ENCODE measurements at regions not wholly inside any gene's neighbourhood (a gene's known extent, or its start where the extent isn't known, plus 50 kb on each side); places are given as distances from the start of the nearest gene placed in this dataset.

DNA sequence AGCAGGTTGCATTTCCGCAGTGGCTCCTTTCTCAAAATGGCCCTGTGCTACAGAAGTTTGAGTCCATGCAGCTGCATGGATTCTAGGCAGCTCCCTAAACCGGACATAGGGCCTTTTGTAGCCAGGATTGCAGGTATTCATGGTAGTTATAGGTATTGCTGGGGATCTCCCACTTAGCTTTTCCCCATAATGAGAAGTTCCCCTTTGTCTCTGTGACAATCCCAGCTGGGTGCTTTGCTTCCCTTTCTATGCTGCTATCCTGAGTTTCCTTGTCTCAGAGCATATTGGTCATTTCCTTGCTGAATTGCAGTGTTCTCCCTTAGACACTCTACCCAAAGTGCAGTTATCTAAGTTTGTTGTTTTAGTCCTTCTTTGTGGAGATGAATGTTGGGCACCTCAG, 120.9 kb upstream of the MIS18BP1 start:
- TF ChIP-seq, protein P1, sequence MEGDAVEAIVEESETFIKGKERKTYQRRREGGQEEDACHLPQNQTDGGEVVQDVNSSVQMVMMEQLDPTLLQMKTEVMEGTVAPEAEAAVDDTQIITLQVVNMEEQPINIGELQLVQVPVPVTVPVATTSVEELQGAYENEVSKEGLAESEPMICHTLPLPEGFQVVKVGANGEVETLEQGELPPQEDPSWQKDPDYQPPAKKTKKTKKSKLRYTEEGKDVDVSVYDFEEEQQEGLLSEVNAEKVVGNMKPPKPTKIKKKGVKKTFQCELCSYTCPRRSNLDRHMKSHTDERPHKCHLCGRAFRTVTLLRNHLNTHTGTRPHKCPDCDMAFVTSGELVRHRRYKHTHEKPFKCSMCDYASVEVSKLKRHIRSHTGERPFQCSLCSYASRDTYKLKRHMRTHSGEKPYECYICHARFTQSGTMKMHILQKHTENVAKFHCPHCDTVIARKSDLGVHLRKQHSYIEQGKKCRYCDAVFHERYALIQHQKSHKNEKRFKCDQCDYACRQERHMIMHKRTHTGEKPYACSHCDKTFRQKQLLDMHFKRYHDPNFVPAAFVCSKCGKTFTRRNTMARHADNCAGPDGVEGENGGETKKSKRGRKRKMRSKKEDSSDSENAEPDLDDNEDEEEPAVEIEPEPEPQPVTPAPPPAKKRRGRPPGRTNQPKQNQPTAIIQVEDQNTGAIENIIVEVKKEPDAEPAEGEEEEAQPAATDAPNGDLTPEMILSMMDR (IDR thresholded peaks at IDR 0.05; ENCODE audit: unreplicated experiment): no peak
- no peak overlapping the region for H3K27ac Mint-ChIP-seq (ENCODE audit: unreplicated experiment)
- DNase-seq: no peak
- no TSS peak for BruUV-seq (replicated peaks)
- no peak overlapping the region for H3K4me3 Mint-ChIP-seq (ENCODE audit: low read depth, unreplicated experiment)
- H3K36me3 Mint-ChIP-seq (ENCODE audit: insufficient read depth, unreplicated experiment): no peaks in the 10 kb centered on the region
- H3K9me3 Mint-ChIP-seq (ENCODE audit: low read depth, unreplicated experiment): no peaks in the 10 kb centered on the region
- CTCF ChIA-PET: no interaction called here
- intact Hi-C loops (cut with micrococcal nuclease; ENCODE audit: unreplicated experiment): no loop called here
- no peaks in the 10 kb centered on the region for H3K4me1 Mint-ChIP-seq (ENCODE audit: low read depth, unreplicated experiment)
- H3K27me3 Mint-ChIP-seq (ENCODE audit: unreplicated experiment): peaks cover 17% of the 10 kb centered on the region

DNA sequence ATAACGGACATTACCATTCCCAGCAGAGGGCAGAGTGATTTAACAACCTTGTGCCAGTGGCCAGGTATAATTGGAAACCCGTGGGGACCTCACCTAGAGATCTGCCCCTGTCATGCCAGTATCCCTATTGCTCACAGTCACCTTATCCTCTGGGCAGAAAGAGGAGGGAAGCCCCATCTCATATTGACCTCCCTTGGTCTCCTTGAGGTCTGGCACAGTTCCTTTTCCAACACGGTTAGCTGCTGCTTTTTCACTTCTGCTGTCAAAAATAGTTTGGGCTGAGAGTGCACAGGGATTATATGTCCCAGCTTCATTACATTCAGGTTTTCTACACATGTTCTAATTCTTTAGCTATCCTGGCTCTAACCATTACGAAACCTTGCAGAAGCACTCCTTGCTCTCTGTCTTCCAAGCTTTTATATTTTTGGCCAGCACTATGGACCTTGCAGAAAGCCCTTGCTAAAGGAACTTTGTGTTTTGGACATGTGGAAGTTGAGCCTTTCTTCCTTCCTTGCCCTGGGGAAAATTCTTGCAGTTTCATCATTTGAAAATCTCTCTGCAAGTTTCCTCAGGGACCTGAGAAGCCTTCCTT, 111.7 kb upstream of the MIS18BP1 start:
- Mint-ChIP-seq H3K4me1 (ENCODE audit: low read depth, unreplicated experiment) (no peaks in the 10 kb centered on the region), H3K9me3 (ENCODE audit: low read depth, unreplicated experiment) (no peaks in the 10 kb centered on the region), H3K4me3 (ENCODE audit: low read depth, unreplicated experiment) (no peak overlapping the region), H3K27me3 (ENCODE audit: unreplicated experiment) (no peaks in the 10 kb centered on the region), H3K27ac (ENCODE audit: unreplicated experiment) (no peak overlapping the region), H3K36me3 (ENCODE audit: insufficient read depth, unreplicated experiment) (no peaks in the 10 kb centered on the region)
- BruUV-seq (replicated peaks): no TSS peak
- CTCF ChIA-PET: no interaction called here
- TF ChIP-seq, protein P1 (IDR thresholded peaks at IDR 0.05; ENCODE audit: unreplicated experiment): no peak
- intact Hi-C loops (cut with micrococcal nuclease; ENCODE audit: unreplicated experiment): no loop called here
- DNase-seq: no peak

DNA sequence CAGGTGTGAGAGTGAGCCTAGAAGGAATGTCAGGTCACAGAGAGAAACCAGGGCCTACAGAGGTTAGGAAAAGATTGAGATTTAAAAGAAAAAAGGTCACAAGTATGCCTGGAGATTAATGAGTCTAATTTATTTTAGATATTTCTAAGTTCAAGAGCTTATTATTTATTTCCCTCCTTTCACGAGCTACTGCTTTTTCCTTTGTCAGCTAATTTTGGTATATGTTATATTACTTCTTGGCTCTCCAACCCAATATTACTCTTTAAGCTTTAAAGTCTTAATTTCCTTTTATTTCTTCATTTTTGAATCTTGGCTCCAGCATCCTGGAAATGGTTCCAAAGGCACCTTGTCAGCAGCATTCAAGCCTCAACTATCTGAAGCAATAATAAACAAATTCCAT, 109.5 kb upstream of the MIS18BP1 start:
- peaks cover 12% of the 10 kb centered on the region for H3K27me3 Mint-ChIP-seq (ENCODE audit: unreplicated experiment)
- intact Hi-C loops (cut with micrococcal nuclease; ENCODE audit: unreplicated experiment): no loop called here
- BruUV-seq (replicated peaks): no TSS peak
- H3K36me3 Mint-ChIP-seq (ENCODE audit: insufficient read depth, unreplicated experiment): no peaks in the 10 kb centered on the region
- no peak for DNase-seq
- TF ChIP-seq, protein P1 (IDR thresholded peaks at IDR 0.05; ENCODE audit: unreplicated experiment): no peak
- H3K4me1 Mint-ChIP-seq (ENCODE audit: low read depth, unreplicated experiment): no peaks in the 10 kb centered on the region
- CTCF ChIA-PET: no interaction called here
- H3K4me3 Mint-ChIP-seq (ENCODE audit: low read depth, unreplicated experiment): no peak overlapping the region
- H3K9me3 Mint-ChIP-seq (ENCODE audit: low read depth, unreplicated experiment): no peaks in the 10 kb centered on the region
- H3K27ac Mint-ChIP-seq (ENCODE audit: unreplicated experiment): no peak overlapping the region

DNA sequence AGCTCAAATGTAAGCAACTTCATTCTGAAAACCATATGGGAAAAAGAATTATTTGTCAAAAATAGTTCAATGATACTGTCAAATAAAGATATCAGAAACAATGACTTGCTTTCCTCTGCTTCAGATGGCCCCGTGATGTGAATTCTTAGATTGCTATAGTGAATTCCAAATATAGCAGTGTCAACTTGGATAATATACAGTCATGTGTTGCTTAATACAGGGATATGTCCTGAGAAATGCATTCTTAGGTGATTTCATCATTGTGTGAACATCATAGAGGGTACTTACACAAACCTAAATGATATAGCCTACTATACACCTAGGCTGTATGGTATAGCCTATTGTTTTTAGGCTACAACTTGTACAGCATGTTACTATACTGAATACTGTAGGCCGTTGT, 108.7 kb upstream of the MIS18BP1 start:
- Mint-ChIP-seq H3K27ac (ENCODE audit: unreplicated experiment) (no peak overlapping the region), H3K4me1 (ENCODE audit: low read depth, unreplicated experiment) (no peaks in the 10 kb centered on the region), H3K9me3 (ENCODE audit: low read depth, unreplicated experiment) (no peaks in the 10 kb centered on the region), H3K4me3 (ENCODE audit: low read depth, unreplicated experiment) (no peak overlapping the region), H3K36me3 (ENCODE audit: insufficient read depth, unreplicated experiment) (no peaks in the 10 kb centered on the region), H3K27me3 (ENCODE audit: unreplicated experiment) (peaks cover 12% of the 10 kb centered on the region)
- DNase-seq: no peak
- TF ChIP-seq, protein P1 (IDR thresholded peaks at IDR 0.05; ENCODE audit: unreplicated experiment): no peak
- BruUV-seq (replicated peaks): no TSS peak
- intact Hi-C loops (cut with micrococcal nuclease; ENCODE audit: unreplicated experiment): no loop called here
- CTCF ChIA-PET: no interaction called here

Data from Calu3 (cell line).